ACC112 (cell line): ENCODE measurements at regions not wholly inside any gene's neighbourhood (a gene's known extent, or its start where the extent isn't known, plus 50 kb on each side); places are given as distances from the start of the nearest gene placed in this dataset.

ENCODE experiments used
- H2AFZ ChIP-seq: fragments of 200-600 bp; sonication (generic); one replicate; pipeline ENCODE4 v1.6.0; 2017; ENCODE audit warnings: antibody characterized with exemption, low read length; ENCODE audit not compliant: unreplicated experiment
- H3K27ac ChIP-seq: fragments of 200-600 bp; sonication (generic); 2 replicates; pipeline ENCODE4 v1.5.1; 2014; ENCODE audit warnings: low read depth, mild to moderate bottlenecking, antibody characterized with exemption, low read length, moderate library complexity
- H3K27me3 ChIP-seq: fragments of 200-600 bp; sonication (generic); 2 replicates; pipeline ENCODE4 v1.6.1; 2014; ENCODE audit warnings: mild to moderate bottlenecking, antibody characterized with exemption, low read length, moderate library complexity, mixed read lengths; ENCODE audit not compliant: insufficient read depth
- H3K36me3 ChIP-seq: fragments of 200-600 bp; sonication (generic); 2 replicates; pipeline ENCODE4 v1.6.1; 2016; ENCODE audit warnings: mild to moderate bottlenecking, antibody characterized with exemption, low read length, moderate library complexity, mixed read lengths; ENCODE audit not compliant: insufficient read depth
- H3K4me1 ChIP-seq: fragments of 200-600 bp; sonication (generic); one replicate; pipeline ENCODE4 v1.6.1; 2016; ENCODE audit warnings: low read length, mixed read lengths; ENCODE audit not compliant: insufficient read depth, unreplicated experiment, control insufficient read depth
- H3K4me3 ChIP-seq: fragments of 200-600 bp; sonication (generic); 2 replicates; pipeline ENCODE4 v1.5.1; 2014; ENCODE audit warnings: mild to moderate bottlenecking, low read depth, low read length
- H3K79me2 ChIP-seq: fragments of 200-600 bp; sonication (generic); one replicate; pipeline ENCODE4 v1.6.0; 2016; ENCODE audit warnings: low read length; ENCODE audit not compliant: control insufficient read depth, unreplicated experiment, insufficient read depth

- H3K4me1 ChIP-seq, result no peaks in the 10 kb centered on the region
- no peak overlapping the region for H3K27ac ChIP-seq
- H3K36me3 ChIP-seq, result no peaks in the 10 kb centered on the region
- no peaks in the 10 kb centered on the region for H3K79me2 ChIP-seq
- H3K27me3 ChIP-seq, result no peaks in the 10 kb centered on the region
- no peak overlapping the region for H2AFZ ChIP-seq
- H3K4me3 ChIP-seq, result no peak overlapping the region
Observed at GRCh38 chr3:117439812-117440211, 730.2 kb downstream of the TUSC7 start.

- Histone ChIP-seq H3K4me3 (no peak overlapping the region), H3K27ac (no peak overlapping the region), H3K79me2 (no peaks in the 10 kb centered on the region), H2AFZ (no peak overlapping the region), H3K36me3 (no peaks in the 10 kb centered on the region), H3K4me1 (no peaks in the 10 kb centered on the region), H3K27me3 (no peaks in the 10 kb centered on the region)
Observed at GRCh38 chr3:117441851-117442250, 732.3 kb downstream of the TUSC7 start.

GRCh38 chr3:117442566-117442965 is 733.0 kb downstream of the TUSC7 start:
- H3K4me3 ChIP-seq, result no peak overlapping the region
- no peaks in the 10 kb centered on the region for H3K79me2 ChIP-seq
- H3K36me3 ChIP-seq, result no peaks in the 10 kb centered on the region
- no peaks in the 10 kb centered on the region for H3K27me3 ChIP-seq
- no peak overlapping the region for H3K27ac ChIP-seq
- no peak overlapping the region for H2AFZ ChIP-seq
- no peaks in the 10 kb centered on the region for H3K4me1 ChIP-seq

GRCh38 chr3:117443014-117443413 is 733.4 kb downstream of the TUSC7 start:
- Histone ChIP-seq H3K36me3 (no peaks in the 10 kb centered on the region), H3K79me2 (no peaks in the 10 kb centered on the region), H3K27me3 (no peaks in the 10 kb centered on the region)

GRCh38 chr3:117444175-117444574 is 734.6 kb downstream of the TUSC7 start:
- Histone ChIP-seq H3K27ac (no peak overlapping the region), H3K27me3 (no peaks in the 10 kb centered on the region), H3K36me3 (no peaks in the 10 kb centered on the region), H3K79me2 (no peaks in the 10 kb centered on the region), H2AFZ (no peak overlapping the region), H3K4me3 (no peak overlapping the region), H3K4me1 (no peaks in the 10 kb centered on the region)

More at GRCh38 chr3:117443014-117443413, 733.4 kb downstream of the TUSC7 start:
- Histone ChIP-seq H3K4me1 (no peaks in the 10 kb centered on the region), H3K27ac (no peak overlapping the region), H2AFZ (no peak overlapping the region), H3K4me3 (no peak overlapping the region)

- H2AFZ ChIP-seq, result no peak overlapping the region
- no peaks in the 10 kb centered on the region for H3K79me2 ChIP-seq
- H3K27me3 ChIP-seq, result no peaks in the 10 kb centered on the region
- no peaks in the 10 kb centered on the region for H3K36me3 ChIP-seq
- no peak overlapping the region for H3K4me3 ChIP-seq
- no peak overlapping the region for H3K27ac ChIP-seq
- H3K4me1 ChIP-seq, result no peaks in the 10 kb centered on the region
Observed at GRCh38 chr3:117447419-117447818, 737.8 kb downstream of the TUSC7 start.

GRCh38 chr3:117450026-117450425 is 740.4 kb downstream of the TUSC7 start:
- Histone ChIP-seq H3K27me3 (no peaks in the 10 kb centered on the region), H2AFZ (peak overlapping the region; percentile 11), H3K27ac (no peak overlapping the region), H3K79me2 (no peaks in the 10 kb centered on the region), H3K36me3 (no peaks in the 10 kb centered on the region), H3K4me1 (no peaks in the 10 kb centered on the region), H3K4me3 (no peak overlapping the region)

- Histone ChIP-seq H3K27me3 (no peaks in the 10 kb centered on the region), H2AFZ (no peak overlapping the region), H3K4me3 (no peak overlapping the region), H3K4me1 (no peaks in the 10 kb centered on the region), H3K36me3 (no peaks in the 10 kb centered on the region), H3K79me2 (no peaks in the 10 kb centered on the region), H3K27ac (no peak overlapping the region)
Observed at GRCh38 chr3:117454254-117454653, 744.7 kb downstream of the TUSC7 start.

GRCh38 chr3:117454908-117455307 is 745.3 kb downstream of the TUSC7 start:
- Histone ChIP-seq H2AFZ (no peak overlapping the region), H3K27me3 (no peaks in the 10 kb centered on the region), H3K4me1 (no peaks in the 10 kb centered on the region), H3K4me3 (no peak overlapping the region), H3K36me3 (no peaks in the 10 kb centered on the region), H3K27ac (no peak overlapping the region), H3K79me2 (no peaks in the 10 kb centered on the region)

- H3K4me3 ChIP-seq, result no peak overlapping the region
- H3K4me1 ChIP-seq, result no peaks in the 10 kb centered on the region
- H3K36me3 ChIP-seq, result no peaks in the 10 kb centered on the region
- no peaks in the 10 kb centered on the region for H3K27me3 ChIP-seq
- H2AFZ ChIP-seq, result no peak overlapping the region
- no peaks in the 10 kb centered on the region for H3K79me2 ChIP-seq
- no peak overlapping the region for H3K27ac ChIP-seq
Observed at GRCh38 chr3:117455782-117456181, 746.2 kb downstream of the TUSC7 start.

GRCh38 chr3:117463276-117464115 is 753.9 kb downstream of the TUSC7 start:
- Histone ChIP-seq H3K4me1 (no peaks in the 10 kb centered on the region), H3K27me3 (no peaks in the 10 kb centered on the region), H3K27ac (no peak overlapping the region), H3K79me2 (no peaks in the 10 kb centered on the region), H3K36me3 (no peaks in the 10 kb centered on the region), H3K4me3 (no peak overlapping the region), H2AFZ (no peak overlapping the region)
